ENCODE measurements at regions not wholly inside any gene's neighbourhood (a gene's known extent, or its start where the extent isn't known, plus 50 kb on each side); places are given as distances from the start of the nearest gene placed in this dataset.

DNA sequence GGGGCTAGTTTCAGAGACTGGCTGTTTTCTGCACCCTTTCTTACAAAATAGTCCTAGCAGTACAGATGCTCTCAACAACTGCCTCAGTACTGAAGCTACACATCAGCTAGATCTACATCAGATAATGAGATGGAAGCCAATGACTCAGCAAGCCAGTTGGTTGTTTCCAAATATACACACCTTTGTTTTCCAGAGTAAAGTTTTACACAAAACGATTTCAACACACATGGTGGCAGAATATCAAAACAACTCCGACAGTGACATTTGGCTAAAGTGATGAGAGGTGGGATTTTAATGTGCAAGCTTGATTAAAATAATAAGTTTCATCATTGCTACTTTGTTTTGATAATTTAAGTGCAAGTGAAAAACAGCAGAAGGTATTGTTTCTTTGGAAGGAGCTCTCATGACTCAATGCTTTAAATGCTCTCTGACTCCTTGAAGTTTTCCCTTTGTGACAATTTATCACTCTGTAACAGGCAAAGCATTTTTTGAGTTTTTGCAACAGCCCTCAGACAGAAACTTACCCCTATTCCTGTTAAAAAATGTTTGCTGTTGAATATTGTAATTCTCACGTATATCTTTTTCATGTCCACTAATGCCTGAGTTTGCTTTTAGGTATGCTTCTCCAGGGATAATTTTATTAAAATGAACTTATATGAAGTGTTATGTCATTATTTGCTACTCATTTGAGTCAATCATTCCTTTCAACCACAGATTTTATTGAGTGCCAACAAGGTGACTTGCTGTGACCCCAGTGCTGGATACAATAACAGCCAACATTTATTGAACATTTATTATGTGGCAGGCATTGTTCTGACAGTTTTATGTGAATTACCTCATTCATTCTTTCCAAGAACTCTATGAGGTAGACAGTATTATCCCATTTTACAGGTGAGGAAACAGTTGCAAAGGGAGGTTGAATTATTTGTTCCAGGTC is 882.0 kb downstream of the TFAP2A start:
- no peak for TF ChIP-seq FOXM1 (IDR thresholded peaks at IDR 0.05; ENCODE audit: borderline replicate concordance, low read depth)
- no peak for TF ChIP-seq EGR1 (IDR thresholded peaks at IDR 0.05)
- TF ChIP-seq RAD21 (IDR thresholded peaks at IDR 0.05; ENCODE audit: low read depth), result no peak
- no peak for TF ChIP-seq TAF1 (IDR thresholded peaks at IDR 0.05; ENCODE audit: low read depth)
- TF ChIP-seq YY1 (IDR thresholded peaks at IDR 0.05; ENCODE audit: low read depth), result no peak
- no peak for TF ChIP-seq NFIC (IDR thresholded peaks at IDR 0.05)
- no peak for TF ChIP-seq EP300 (IDR thresholded peaks at IDR 0.05; ENCODE audit: borderline replicate concordance)
- TF ChIP-seq, protein P1, sequence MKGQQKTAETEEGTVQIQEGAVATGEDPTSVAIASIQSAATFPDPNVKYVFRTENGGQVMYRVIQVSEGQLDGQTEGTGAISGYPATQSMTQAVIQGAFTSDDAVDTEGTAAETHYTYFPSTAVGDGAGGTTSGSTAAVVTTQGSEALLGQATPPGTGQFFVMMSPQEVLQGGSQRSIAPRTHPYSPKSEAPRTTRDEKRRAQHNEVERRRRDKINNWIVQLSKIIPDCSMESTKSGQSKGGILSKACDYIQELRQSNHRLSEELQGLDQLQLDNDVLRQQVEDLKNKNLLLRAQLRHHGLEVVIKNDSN (IDR thresholded peaks at IDR 0.05), result no peak
- TF ChIP-seq CREB1 (IDR thresholded peaks at IDR 0.05; ENCODE audit: low read depth), result no peak
- TF ChIP-seq ZBTB7A (IDR thresholded peaks at IDR 0.05; ENCODE audit: low read depth), result no peak
- no peak for TF ChIP-seq TEAD4 (IDR thresholded peaks at IDR 0.05)
- no peak for TF ChIP-seq TCF12 (IDR thresholded peaks at IDR 0.05; ENCODE audit: low read depth)
- TF ChIP-seq CEBPB (IDR thresholded peaks at IDR 0.05), result no peak
- TF ChIP-seq, protein P2, sequence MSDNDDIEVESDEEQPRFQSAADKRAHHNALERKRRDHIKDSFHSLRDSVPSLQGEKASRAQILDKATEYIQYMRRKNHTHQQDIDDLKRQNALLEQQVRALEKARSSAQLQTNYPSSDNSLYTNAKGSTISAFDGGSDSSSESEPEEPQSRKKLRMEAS (IDR thresholded peaks at IDR 0.05), result no peak
- TF ChIP-seq, protein P3, sequence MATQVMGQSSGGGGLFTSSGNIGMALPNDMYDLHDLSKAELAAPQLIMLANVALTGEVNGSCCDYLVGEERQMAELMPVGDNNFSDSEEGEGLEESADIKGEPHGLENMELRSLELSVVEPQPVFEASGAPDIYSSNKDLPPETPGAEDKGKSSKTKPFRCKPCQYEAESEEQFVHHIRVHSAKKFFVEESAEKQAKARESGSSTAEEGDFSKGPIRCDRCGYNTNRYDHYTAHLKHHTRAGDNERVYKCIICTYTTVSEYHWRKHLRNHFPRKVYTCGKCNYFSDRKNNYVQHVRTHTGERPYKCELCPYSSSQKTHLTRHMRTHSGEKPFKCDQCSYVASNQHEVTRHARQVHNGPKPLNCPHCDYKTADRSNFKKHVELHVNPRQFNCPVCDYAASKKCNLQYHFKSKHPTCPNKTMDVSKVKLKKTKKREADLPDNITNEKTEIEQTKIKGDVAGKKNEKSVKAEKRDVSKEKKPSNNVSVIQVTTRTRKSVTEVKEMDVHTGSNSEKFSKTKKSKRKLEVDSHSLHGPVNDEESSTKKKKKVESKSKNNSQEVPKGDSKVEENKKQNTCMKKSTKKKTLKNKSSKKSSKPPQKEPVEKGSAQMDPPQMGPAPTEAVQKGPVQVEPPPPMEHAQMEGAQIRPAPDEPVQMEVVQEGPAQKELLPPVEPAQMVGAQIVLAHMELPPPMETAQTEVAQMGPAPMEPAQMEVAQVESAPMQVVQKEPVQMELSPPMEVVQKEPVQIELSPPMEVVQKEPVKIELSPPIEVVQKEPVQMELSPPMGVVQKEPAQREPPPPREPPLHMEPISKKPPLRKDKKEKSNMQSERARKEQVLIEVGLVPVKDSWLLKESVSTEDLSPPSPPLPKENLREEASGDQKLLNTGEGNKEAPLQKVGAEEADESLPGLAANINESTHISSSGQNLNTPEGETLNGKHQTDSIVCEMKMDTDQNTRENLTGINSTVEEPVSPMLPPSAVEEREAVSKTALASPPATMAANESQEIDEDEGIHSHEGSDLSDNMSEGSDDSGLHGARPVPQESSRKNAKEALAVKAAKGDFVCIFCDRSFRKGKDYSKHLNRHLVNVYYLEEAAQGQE (IDR thresholded peaks at IDR 0.05; ENCODE audit: low read depth), result no peak

DNA sequence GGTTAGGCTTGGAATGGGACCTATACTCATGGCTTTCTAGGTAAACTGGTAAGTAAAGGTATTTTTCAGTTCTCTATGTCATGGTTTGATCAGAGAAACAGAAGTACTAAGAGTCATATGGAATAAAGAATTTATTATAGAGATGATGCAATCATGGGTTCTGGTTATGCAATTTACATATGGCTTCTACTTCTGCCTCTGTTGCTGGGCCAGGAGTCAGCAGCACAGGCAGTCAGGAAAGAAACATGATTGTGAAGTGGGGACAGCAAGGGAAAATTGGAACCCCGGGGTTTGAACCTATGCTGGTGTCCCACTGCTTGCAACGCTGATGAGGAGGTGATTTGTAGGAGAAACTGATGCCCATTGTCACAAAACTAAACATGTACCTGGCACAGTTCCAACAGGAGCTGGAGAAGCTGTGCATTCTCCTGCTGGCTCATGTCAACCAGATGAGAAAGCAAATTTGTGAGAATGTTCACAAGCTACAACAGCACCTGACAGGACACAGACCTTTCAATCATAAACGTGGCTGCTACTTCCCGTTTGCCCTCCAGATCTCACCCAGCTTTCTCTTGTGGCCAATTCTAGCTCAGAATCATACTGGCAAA is 887.1 kb downstream of the TFAP2A start:
- TF ChIP-seq, protein P1 (IDR thresholded peaks at IDR 0.05), result no peak
- TF ChIP-seq CEBPB (IDR thresholded peaks at IDR 0.05), result peak; percentile 51; the same call in 1 of the 2 replicates

DNA sequence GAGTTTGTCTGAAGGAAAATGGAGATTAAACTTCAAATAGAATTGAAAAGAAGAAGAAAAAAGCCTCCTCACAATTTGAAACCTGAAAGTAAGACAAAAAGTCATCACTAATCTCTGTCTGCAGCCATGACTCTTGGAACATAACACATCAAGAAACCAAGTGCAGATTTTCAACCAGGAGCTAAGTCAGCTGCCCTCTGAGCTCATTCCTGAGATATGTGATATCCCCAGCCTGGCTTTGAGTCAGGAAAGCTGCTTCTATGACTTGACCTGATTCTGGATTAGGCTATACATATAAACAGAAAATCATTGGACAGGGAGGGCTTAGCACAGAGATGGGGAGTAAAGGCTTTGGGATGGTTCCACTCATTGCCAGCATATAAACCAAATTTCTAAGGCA is 891.4 kb downstream of the TFAP2A start:
- TF ChIP-seq EGR1 (IDR thresholded peaks at IDR 0.05) (no peak), TAF1 (IDR thresholded peaks at IDR 0.05; ENCODE audit: low read depth) (no peak), YY1 (IDR thresholded peaks at IDR 0.05; ENCODE audit: low read depth) (no peak), FOXM1 (IDR thresholded peaks at IDR 0.05; ENCODE audit: borderline replicate concordance, low read depth) (no peak), RAD21 (IDR thresholded peaks at IDR 0.05; ENCODE audit: low read depth) (no peak), TEAD4 (IDR thresholded peaks at IDR 0.05) (no peak), EP300 (IDR thresholded peaks at IDR 0.05; ENCODE audit: borderline replicate concordance) (no peak), NFIC (IDR thresholded peaks at IDR 0.05) (no peak), CEBPB (IDR thresholded peaks at IDR 0.05) (no peak), TCF12 (IDR thresholded peaks at IDR 0.05; ENCODE audit: low read depth) (no peak), ZBTB7A (IDR thresholded peaks at IDR 0.05; ENCODE audit: low read depth) (no peak), CREB1 (IDR thresholded peaks at IDR 0.05; ENCODE audit: low read depth) (no peak)
- TF ChIP-seq, protein P1 (IDR thresholded peaks at IDR 0.05), result no peak
- TF ChIP-seq, protein P2 (IDR thresholded peaks at IDR 0.05), result no peak
- TF ChIP-seq, protein P3 (IDR thresholded peaks at IDR 0.05; ENCODE audit: low read depth), result no peak

DNA sequence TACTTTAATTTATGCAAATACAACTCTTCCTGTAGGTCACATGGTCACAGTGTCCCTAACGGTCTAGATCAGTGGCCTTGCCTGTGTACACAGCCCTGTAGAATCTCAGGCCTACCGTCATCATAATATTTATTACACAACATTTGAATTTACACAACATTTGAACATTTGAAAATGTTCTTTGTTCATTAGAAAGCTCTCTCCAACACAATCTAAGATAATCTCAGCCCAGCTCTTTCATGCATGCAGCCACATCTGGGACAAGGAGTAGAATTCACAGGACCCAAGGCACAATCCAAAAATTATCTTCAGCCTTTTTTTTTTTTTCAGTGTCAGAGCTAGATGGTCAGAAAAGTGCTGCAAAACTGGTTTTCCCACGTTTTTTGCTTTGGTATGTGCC is 892.8 kb downstream of the TFAP2A start:
- no peak for TF ChIP-seq YY1 (IDR thresholded peaks at IDR 0.05; ENCODE audit: low read depth)
- no peak for TF ChIP-seq TCF12 (IDR thresholded peaks at IDR 0.05; ENCODE audit: low read depth)
- no peak for TF ChIP-seq EP300 (IDR thresholded peaks at IDR 0.05; ENCODE audit: borderline replicate concordance)
- no peak for TF ChIP-seq CREB1 (IDR thresholded peaks at IDR 0.05; ENCODE audit: low read depth)
- TF ChIP-seq TAF1 (IDR thresholded peaks at IDR 0.05; ENCODE audit: low read depth), result no peak
- TF ChIP-seq NFIC (IDR thresholded peaks at IDR 0.05), result no peak
- TF ChIP-seq FOXM1 (IDR thresholded peaks at IDR 0.05; ENCODE audit: borderline replicate concordance, low read depth), result no peak
- no peak for TF ChIP-seq RAD21 (IDR thresholded peaks at IDR 0.05; ENCODE audit: low read depth)
- no peak for TF ChIP-seq ZBTB7A (IDR thresholded peaks at IDR 0.05; ENCODE audit: low read depth)
- no peak for TF ChIP-seq EGR1 (IDR thresholded peaks at IDR 0.05)
- TF ChIP-seq, protein P1 (IDR thresholded peaks at IDR 0.05), result no peak
- TF ChIP-seq, protein P2 (IDR thresholded peaks at IDR 0.05), result no peak
- no peak for TF ChIP-seq TEAD4 (IDR thresholded peaks at IDR 0.05)
- TF ChIP-seq, protein P3 (IDR thresholded peaks at IDR 0.05; ENCODE audit: low read depth), result no peak
- no peak for TF ChIP-seq CEBPB (IDR thresholded peaks at IDR 0.05)

All from Ishikawa (cell line).